Fibroblast of mammary gland (primary cell): ENCODE measurements at regions not wholly inside any gene's neighbourhood (a gene's known extent, or its start where the extent isn't known, plus 50 kb on each side); places are given as distances from the start of the nearest gene placed in this dataset.
A peak's percentile ranks its signal among the peaks of the same experiment; 100 is the strongest.
"Not testable (repeated sequence)": the region's sequence is repeated elsewhere in the genome, so short reads cannot be mapped to it uniquely, and the experiment has no call there.

Experiments used
- DNase-seq: peaks from one replicate; pipeline ENCODE4 v3.0.0-alpha.2; 2010; ENCODE audit warnings: low read depth
- H3K4me3 ChIP-seq: 2 replicates; pipeline ENCODE4 v1.5.1; 2011; ENCODE audit warnings: low read depth, mild to moderate bottlenecking, low read length, moderate library complexity; ENCODE audit not compliant: control insufficient read depth
- TF ChIP-seq, protein P1 (sequence below): conservative IDR thresholded peaks from 2 replicates; pipeline ENCODE4 v1.5.1; 2011; ENCODE audit warnings: low read depth, low read length, inconsistent platforms; ENCODE audit not compliant: control insufficient read depth, insufficient read depth

DNA sequence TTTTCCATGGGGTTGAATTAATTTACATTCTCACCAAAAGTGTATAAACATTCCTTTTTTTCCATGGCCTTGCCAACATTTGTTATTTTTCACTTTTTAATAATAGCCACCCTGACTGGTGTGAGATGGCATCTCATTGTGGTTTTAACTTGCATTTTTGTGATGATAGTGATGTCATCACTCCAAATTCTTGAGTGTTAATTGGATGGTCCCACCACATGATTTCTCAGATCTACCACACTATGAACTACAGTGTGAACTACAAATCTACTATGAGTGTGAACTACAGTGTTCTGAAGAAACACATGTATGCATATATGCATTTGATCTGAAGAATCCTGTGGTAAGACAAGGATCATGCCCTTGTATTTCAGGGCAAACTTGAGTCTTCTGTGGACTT is 340.1 kb downstream of the ABCC12 start:
- no peak overlapping the region for H3K4me3 ChIP-seq
- TF ChIP-seq, protein P1, sequence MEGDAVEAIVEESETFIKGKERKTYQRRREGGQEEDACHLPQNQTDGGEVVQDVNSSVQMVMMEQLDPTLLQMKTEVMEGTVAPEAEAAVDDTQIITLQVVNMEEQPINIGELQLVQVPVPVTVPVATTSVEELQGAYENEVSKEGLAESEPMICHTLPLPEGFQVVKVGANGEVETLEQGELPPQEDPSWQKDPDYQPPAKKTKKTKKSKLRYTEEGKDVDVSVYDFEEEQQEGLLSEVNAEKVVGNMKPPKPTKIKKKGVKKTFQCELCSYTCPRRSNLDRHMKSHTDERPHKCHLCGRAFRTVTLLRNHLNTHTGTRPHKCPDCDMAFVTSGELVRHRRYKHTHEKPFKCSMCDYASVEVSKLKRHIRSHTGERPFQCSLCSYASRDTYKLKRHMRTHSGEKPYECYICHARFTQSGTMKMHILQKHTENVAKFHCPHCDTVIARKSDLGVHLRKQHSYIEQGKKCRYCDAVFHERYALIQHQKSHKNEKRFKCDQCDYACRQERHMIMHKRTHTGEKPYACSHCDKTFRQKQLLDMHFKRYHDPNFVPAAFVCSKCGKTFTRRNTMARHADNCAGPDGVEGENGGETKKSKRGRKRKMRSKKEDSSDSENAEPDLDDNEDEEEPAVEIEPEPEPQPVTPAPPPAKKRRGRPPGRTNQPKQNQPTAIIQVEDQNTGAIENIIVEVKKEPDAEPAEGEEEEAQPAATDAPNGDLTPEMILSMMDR = no peak
- DNase-seq = no peak

DNA sequence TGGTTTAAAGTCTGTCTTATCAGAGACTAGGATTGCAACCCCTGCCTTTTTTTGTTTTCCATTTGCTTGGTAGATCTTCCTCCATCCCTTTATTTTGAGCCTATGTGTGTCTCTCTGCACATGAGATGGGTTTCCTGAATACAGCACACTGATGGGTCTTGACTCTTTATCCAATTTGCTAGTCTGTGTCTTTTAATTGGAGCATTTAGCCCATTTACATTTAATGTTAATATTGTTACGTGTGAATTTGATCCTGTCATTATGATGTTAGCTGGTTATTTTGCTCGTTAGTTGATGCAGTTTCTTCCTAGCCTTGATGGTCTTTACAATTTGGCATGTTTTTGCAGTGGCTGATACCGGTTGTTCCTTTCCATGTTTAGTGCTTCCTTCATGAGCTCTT is 344.0 kb downstream of the ABCC12 start:
- H3K4me3 ChIP-seq, DNase-seq: not testable (repeated sequence)

DNA sequence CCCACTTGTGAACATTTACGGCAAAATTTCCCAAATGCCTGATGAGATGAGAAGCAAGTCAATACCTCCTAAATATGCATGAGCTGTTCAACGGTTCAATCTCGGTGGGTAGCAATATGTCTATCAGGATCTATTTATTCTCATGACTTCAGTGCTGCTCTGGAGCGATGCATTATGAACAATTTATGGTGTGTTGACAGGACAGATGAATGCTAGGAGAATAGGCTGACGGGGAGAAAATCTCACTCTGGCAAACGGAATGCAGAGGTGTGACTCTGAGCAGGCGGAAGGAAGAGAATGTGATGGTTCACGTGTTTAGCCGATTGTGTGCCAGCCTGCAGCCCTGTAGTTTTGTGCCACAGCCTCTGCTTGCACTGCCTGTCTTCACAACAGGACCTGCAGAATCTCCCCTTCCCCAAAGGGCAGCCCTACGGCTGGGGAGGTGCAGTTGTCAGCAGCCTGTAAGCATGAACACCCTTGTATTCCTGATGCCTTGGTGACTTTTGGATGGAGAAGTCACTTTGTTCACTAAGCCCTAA is 345.2 kb downstream of the PHKB start:
- no peak overlapping the region for H3K4me3 ChIP-seq
- no peak for DNase-seq
- TF ChIP-seq, protein P1 = no peak

DNA sequence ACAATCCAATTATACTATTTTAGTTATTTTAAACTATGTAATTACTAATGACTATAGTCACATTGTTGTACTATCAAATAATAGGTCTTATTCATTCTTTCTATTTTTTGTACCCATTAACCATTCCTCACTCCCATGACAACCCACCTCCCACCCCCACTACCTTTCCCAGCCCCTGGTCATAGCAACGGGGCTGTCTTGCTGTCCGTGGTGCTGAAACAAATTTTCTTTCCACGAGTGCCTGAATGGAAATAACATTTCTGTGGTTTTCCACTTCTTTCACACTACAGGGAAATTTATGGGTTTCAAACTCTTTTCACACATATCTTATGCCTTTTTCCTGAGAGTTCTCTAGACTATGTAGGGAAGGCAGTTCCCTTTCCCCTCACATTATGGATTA is 326.6 kb downstream of the PHKB start:
- TF ChIP-seq, protein P1 = no peak
- no peak overlapping the region for H3K4me3 ChIP-seq
- peak; percentile 20 for DNase-seq

DNA sequence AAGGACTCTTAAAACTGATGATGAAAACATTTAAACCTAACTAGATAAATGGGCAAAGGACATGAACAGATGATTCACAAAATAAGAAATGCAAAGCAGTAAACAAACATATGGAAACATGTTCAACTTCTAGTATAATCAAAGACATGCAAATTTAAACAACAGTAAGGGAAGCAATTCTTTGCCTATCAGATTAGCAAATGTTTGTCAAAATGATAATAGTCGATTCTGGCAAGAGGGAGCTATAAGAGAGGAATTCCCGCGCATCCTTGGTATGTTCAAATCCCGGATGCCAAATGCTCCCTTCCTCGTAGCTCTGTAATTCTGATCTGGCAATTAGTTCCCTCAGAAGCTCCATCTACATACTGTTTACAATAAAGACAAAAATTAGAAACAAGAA is 320.5 kb downstream of the PHKB start:
- no peak overlapping the region for H3K4me3 ChIP-seq
- TF ChIP-seq, protein P1 = no peak
- DNase-seq = no peak

DNA sequence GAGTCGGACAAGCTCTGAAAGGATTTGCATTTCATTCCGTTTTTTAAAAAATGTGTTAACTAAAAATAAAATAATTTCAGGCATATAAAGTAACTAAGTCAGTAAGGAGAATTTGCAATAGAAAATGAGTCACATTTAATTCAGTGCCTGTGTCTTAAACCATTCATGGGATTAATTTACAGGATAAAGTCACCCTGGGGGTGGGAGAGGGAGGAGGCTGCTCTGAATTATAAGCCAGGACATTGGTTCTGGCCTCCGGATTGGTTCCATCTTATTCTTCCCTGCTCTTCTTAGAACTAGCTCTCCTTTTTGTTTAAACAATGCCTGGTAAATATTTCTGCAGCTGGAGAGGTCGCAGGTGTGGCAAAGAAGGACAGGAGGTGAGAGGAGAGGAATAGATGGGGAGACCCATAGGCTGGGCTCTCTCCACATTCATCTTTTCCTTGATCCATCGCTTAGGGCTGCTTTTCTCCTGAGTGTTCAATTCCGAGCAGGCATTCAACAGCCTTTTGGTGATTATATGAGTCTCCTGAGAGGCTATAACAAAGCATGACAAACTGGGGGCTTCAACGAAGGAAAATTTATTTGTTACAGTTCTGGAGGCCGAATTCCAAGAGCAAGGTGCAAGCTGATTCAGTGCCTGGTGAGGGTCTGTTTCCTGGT is 319.2 kb downstream of the PHKB start:
- no peak overlapping the region for H3K4me3 ChIP-seq
- TF ChIP-seq, protein P1 = no peak
- DNase-seq = peak; percentile 55

DNA sequence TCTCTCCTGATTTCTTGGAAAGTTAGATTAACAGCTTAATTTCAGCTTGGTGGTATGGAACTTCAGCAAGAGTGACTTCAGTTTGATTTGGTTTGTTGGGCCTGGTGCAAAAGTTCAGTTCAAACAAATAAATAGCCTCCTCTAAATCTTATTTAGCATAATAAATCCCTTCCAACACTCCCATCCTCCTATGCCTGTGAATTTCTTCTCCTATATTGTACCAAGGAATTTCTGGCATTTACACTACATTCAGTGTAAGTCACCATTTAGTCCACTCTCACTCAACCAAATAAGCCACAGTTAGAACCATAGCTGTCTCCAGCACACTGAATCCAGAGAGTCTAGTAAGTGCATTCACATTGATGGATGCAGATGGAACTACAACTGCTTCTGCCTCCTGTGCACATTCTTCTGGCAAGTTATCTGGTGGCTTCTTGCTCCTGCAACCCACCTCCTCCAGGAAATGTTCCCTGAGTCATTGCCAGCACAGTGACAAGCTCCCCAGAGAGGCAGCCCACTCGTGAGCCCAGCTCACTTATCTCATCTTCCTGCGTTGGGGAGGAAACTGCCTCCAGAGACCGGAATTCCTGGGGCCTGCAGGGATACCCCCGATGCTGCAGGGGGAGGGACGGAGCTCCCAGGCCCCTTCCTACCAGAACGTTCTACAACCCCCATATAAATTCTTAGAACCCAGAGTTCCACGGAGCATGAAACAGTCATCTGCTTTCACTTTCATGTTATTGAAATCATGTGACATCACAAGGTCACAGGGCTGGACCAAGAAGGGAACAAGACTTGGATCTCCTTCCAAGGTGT is 318.3 kb downstream of the PHKB start:
- H3K4me3 ChIP-seq = peak overlapping the region; percentile 15
- TF ChIP-seq, protein P1 = no peak
- peak; percentile 60 for DNase-seq
